GM12864 (cell line): ENCODE measurements at regions not wholly inside any gene's neighbourhood (a gene's known extent, or its start where the extent isn't known, plus 50 kb on each side); places are given as distances from the start of the nearest gene placed in this dataset.

Source experiments
- DNase-seq: peaks from one replicate; pipeline ENCODE4 v3.0.0-alpha.2; 2011; ENCODE audit warnings: low read depth
- H3K4me3 ChIP-seq: 2 replicates; pipeline ENCODE4 v1.5.1; 2011; ENCODE audit warnings: mild to moderate bottlenecking, low read depth, low read length, control low read depth
- CTCF ChIP-seq: IDR thresholded peaks from 2 replicates; pipeline ENCODE4 v1.5.1; 2011; ENCODE audit warnings: low read depth, mild to moderate bottlenecking, moderate library complexity, low read length, control low read depth, inconsistent platforms; ENCODE audit errors: missing control alignments

GRCh38 chr18:65260030-65260429 is 490.8 kb upstream of the CDH7 start:
- no peak overlapping the region for H3K4me3 ChIP-seq
- no peak for DNase-seq
- no peak for TF ChIP-seq CTCF

- DNase-seq = no peak
- no peak for TF ChIP-seq CTCF
- no peak overlapping the region for H3K4me3 ChIP-seq
Measured at GRCh38 chr18:65259403-65259802, 491.4 kb upstream of the CDH7 start.

DNA sequence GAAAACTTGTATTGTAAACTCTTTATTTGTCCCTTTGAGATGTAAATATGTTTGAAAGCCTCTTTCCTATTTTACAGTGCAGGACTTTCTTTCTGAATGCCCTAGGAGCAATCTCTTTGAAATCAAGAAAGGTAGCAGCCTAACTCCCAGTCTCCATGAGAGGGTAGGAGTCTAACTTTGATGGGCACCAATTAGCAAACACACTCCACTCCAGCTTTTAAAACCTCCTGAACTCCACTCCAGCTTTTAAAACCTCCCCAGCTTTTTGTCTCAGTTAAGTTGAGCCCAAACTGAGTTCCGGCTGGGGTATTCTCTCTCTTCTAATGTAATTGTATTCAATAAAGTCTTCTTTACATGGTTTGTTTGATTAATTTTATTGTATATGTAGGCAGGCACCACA is 493.7 kb upstream of the CDH7 start:
- no peak for TF ChIP-seq CTCF
- no peak for DNase-seq
- no peak overlapping the region for H3K4me3 ChIP-seq

GRCh38 chr18:65255417-65255816 is 495.4 kb upstream of the CDH7 start:
- no peak for DNase-seq
- no peak for TF ChIP-seq CTCF
- H3K4me3 ChIP-seq = no peak overlapping the region

DNA sequence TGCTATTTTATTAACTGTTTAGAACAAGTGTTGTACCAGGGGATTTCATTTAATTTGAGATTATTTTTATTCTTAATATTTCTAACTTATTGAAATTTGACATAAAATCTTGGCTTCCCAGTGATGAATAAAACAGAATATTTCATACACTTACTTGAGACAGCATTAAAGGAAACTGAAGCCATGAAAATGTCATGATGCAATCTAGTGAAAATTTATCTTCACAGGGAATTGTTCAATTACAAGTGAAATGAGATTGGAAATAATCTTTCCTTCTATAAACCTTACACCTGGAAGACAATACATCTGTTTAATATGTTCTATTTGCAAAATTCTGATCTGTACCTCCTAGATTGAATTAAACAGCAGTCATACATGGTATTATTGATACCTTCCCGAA is 511.0 kb upstream of the CDH7 start:
- H3K4me3 ChIP-seq = no peak overlapping the region
- DNase-seq = no peak
- no peak for TF ChIP-seq CTCF

- no peak for DNase-seq
- TF ChIP-seq CTCF = no peak
- H3K4me3 ChIP-seq = no peak overlapping the region
Measured at GRCh38 chr18:65235966-65236624, 514.7 kb upstream of the CDH7 start.

DNA sequence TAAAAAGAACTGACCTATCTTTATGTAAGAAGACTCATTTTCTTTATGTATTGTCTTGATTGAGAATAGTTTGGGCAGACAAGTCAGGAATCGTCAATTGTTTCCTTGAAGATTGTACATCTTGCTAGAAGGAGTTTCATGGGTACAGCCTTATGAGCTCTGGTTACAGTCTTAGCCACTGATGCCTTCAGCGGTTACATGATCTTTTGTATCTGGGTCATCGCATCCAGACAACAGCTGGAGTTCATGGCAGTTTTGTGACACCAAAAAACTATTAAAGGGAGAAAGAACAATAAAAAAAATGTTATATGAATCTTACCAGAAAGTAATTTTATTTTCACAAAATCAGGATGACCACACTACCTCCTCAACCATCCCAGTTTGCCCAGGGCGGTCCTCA is 520.5 kb upstream of the CDH7 start:
- no peak overlapping the region for H3K4me3 ChIP-seq
- no peak for TF ChIP-seq CTCF
- no peak for DNase-seq
